ENCODE measurements at regions not wholly inside any gene's neighbourhood (a gene's known extent, or its start where the extent isn't known, plus 50 kb on each side); places are given as distances from the start of the nearest gene placed in this dataset.

- intact Hi-C loops (cut with DNase I), result no loop called here
- DNase-seq, result no peak
Measured at GRCh38 chr1:232238009-232238408, 391.9 kb downstream of the SIPA1L2 start.

GRCh38 chr1:232227306-232227705 is 402.6 kb downstream of the SIPA1L2 start:
- no peak for DNase-seq
- intact Hi-C loops (cut with DNase I), result no loop called here

GRCh38 chr1:232226197-232226712 is 403.7 kb downstream of the SIPA1L2 start:
- no peak for DNase-seq
- intact Hi-C loops (cut with DNase I), result no loop called here

GRCh38 chr1:232225336-232226131 is 404.4 kb downstream of the SIPA1L2 start:
- intact Hi-C loops (cut with DNase I), result no loop called here
- DNase-seq, result no peak

GRCh38 chr1:232223887-232224286 is 406.0 kb downstream of the SIPA1L2 start:
- no peak for DNase-seq
- intact Hi-C loops (cut with DNase I), result no loop called here

- DNase-seq, result no peak
Measured at GRCh38 chr1:232223183-232223708, 406.7 kb downstream of the SIPA1L2 start.

GRCh38 chr1:232222614-232223013 is 407.3 kb downstream of the SIPA1L2 start:
- intact Hi-C loops (cut with DNase I), result no loop called here
- no peak for DNase-seq

More at GRCh38 chr1:232223183-232223708, 406.7 kb downstream of the SIPA1L2 start:
- intact Hi-C loops (cut with DNase I), result no loop called here

- no peak for DNase-seq
- intact Hi-C loops (cut with DNase I), result no loop called here
Measured at GRCh38 chr1:232221802-232222499, 408.0 kb downstream of the SIPA1L2 start.

GRCh38 chr1:232218955-232219865 is 410.7 kb downstream of the SIPA1L2 start:
- peak in 2 of 10 donors; percentile 9 to 83 for DNase-seq
- intact Hi-C loops (cut with DNase I), result no loop called here

GRCh38 chr1:232213928-232214327 is 416.0 kb downstream of the SIPA1L2 start:
- no peak for DNase-seq
- intact Hi-C loops (cut with DNase I), result no loop called here

- no peak for DNase-seq
- intact Hi-C loops (cut with DNase I), result no loop called here
Measured at GRCh38 chr1:232212253-232212652, 417.7 kb downstream of the SIPA1L2 start.

- DNase-seq, result no peak
Measured at GRCh38 chr1:232211149-232211548, 418.8 kb downstream of the SIPA1L2 start.

GRCh38 chr1:232209357-232209756 is 420.6 kb downstream of the SIPA1L2 start:
- DNase-seq, result no peak
- intact Hi-C loops (cut with DNase I), result no loop called here

More at GRCh38 chr1:232211149-232211548, 418.8 kb downstream of the SIPA1L2 start:
- intact Hi-C loops (cut with DNase I), result no loop called here

GRCh38 chr1:232207073-232207866 is 422.7 kb downstream of the SIPA1L2 start:
- intact Hi-C loops (cut with DNase I), result no loop called here
- no peak for DNase-seq

- intact Hi-C loops (cut with DNase I), result no loop called here
- no peak for DNase-seq
Measured at GRCh38 chr1:232204269-232204668, 425.7 kb downstream of the SIPA1L2 start.

- DNase-seq, result no peak
- intact Hi-C loops (cut with DNase I), result no loop called here
Measured at GRCh38 chr1:232201024-232201423, 428.9 kb downstream of the SIPA1L2 start.

GRCh38 chr1:232196042-232196441 is 433.9 kb downstream of the SIPA1L2 start:
- no peak for DNase-seq
- intact Hi-C loops (cut with DNase I), result no loop called here

GRCh38 chr1:232194424-232194823 is 435.5 kb downstream of the SIPA1L2 start:
- intact Hi-C loops (cut with DNase I), result no loop called here
- DNase-seq, result no peak

GRCh38 chr1:232193451-232193783 is 436.5 kb downstream of the SIPA1L2 start:
- intact Hi-C loops (cut with DNase I), result no loop called here

More at GRCh38 chr1:232193451-232193783, 436.5 kb downstream of the SIPA1L2 start:
- no peak for DNase-seq
